ENCODE measurements at regions not wholly inside any gene's neighbourhood (a gene's known extent, or its start where the extent isn't known, plus 50 kb on each side); places are given as distances from the start of the nearest gene placed in this dataset.
"Not testable (repeated sequence)": the region's sequence is repeated elsewhere in the genome, so short reads cannot be mapped to it uniquely, and the experiment has no call there.

- H3K4me2 ChIP-seq (ENCODE audit: unreplicated experiment): peak overlapping the region; percentile 67
- 28 to 29% methylated on average over 32 to 34 of the region's 34 CpGs for WGBS, 2 experiments (ENCODE audit: low coverage in 1 of 2, low lambda C conversion rate in 2 of 2, missing lambda C conversion rate in 2 of 2)
- no peaks in the 10 kb centered on the region for H4K20me1 ChIP-seq (ENCODE audit: insufficient read depth)
- H3K36me3 ChIP-seq (ENCODE audit: low read depth): no peaks in the 10 kb centered on the region
- no peak overlapping the region for H3K9ac ChIP-seq
- H3F3A ChIP-seq (ENCODE audit: insufficient read depth): no peaks in the 10 kb centered on the region
- TF ChIP-seq EZH2 (IDR thresholded peaks at IDR 0.05; ENCODE audit: insufficient read depth, poor library complexity, severe bottlenecking) (peak; percentile 68), EZH2phosphoT487 (IDR thresholded peaks at IDR 0.05; ENCODE audit: insufficient read depth, low read depth) (no peak)
- H3K9me3 ChIP-seq (ENCODE audit: low read depth): no peaks in the 10 kb centered on the region
- no peaks in the 10 kb centered on the region for H3K4me1 ChIP-seq (ENCODE audit: insufficient read depth)
- in situ Hi-C loops (cut with MboI): no loop called here
- no peaks in the 10 kb centered on the region for H3K79me2 ChIP-seq (ENCODE audit: insufficient read depth)
- DNase-seq: peak; percentile 65
- H3K4me3 ChIP-seq: peak overlapping the region; percentile 44; the same call in 1 of the 2 replicates
- H3K27me3 ChIP-seq (replicated peaks; ENCODE audit: insufficient read depth): peaks cover 30% of the 10 kb centered on the region
- H3K9me2 ChIP-seq (ENCODE audit: insufficient read depth): no peaks in the 10 kb centered on the region
- no peak overlapping the region for H3K27ac ChIP-seq
- peak overlapping the region; percentile 76 for H2AFZ ChIP-seq
These were observed 445.4 kb upstream of the DEFB115 start for GRCh38 chr20:30811885-30812671.

- Histone ChIP-seq H3F3A (ENCODE audit: insufficient read depth) (no peaks in the 10 kb centered on the region), H3K4me2 (ENCODE audit: unreplicated experiment) (no peak overlapping the region), H3K9me2 (ENCODE audit: insufficient read depth) (no peaks in the 10 kb centered on the region), H3K4me1 (ENCODE audit: insufficient read depth) (no peaks in the 10 kb centered on the region), H3K79me2 (ENCODE audit: insufficient read depth) (no peaks in the 10 kb centered on the region), H3K27me3 (replicated peaks; ENCODE audit: insufficient read depth) (peaks cover 32% of the 10 kb centered on the region), H2AFZ (peak overlapping the region; percentile 5; the same call in 1 of the 2 replicates), H4K20me1 (ENCODE audit: insufficient read depth) (no peaks in the 10 kb centered on the region), H3K4me3 (no peak overlapping the region), H3K27ac (no peak overlapping the region), H3K9me3 (ENCODE audit: low read depth) (no peaks in the 10 kb centered on the region), H3K36me3 (ENCODE audit: low read depth) (no peaks in the 10 kb centered on the region), H3K9ac (no peak overlapping the region)
- 41 to 42% methylated on average over 27 of the region's 27 CpGs for WGBS, 2 experiments (ENCODE audit: low coverage in 1 of 2, low lambda C conversion rate in 2 of 2, missing lambda C conversion rate in 2 of 2)
- in situ Hi-C loops (cut with MboI): no loop called here
- DNase-seq: no peak
- no peak for TF ChIP-seq EZH2 (IDR thresholded peaks at IDR 0.05; ENCODE audit: insufficient read depth, poor library complexity, severe bottlenecking)
- no peak for TF ChIP-seq EZH2phosphoT487 (IDR thresholded peaks at IDR 0.05; ENCODE audit: insufficient read depth, low read depth)
These were observed 444.6 kb upstream of the DEFB115 start for GRCh38 chr20:30812739-30813411.

GRCh38 chr20:30813412-30814311, 443.8 kb upstream of the DEFB115 start:
- H3K27me3 ChIP-seq (replicated peaks; ENCODE audit: insufficient read depth): peaks cover 32% of the 10 kb centered on the region
- H3K9me3 ChIP-seq (ENCODE audit: low read depth); H4K20me1 ChIP-seq (ENCODE audit: insufficient read depth); H3K9ac ChIP-seq; H3K27ac ChIP-seq; H3F3A ChIP-seq (ENCODE audit: insufficient read depth); H3K36me3 ChIP-seq (ENCODE audit: low read depth); H3K4me1 ChIP-seq (ENCODE audit: insufficient read depth); in situ Hi-C loops (cut with MboI); H3K4me2 ChIP-seq (ENCODE audit: unreplicated experiment); H3K79me2 ChIP-seq (ENCODE audit: insufficient read depth); DNase-seq; H3K9me2 ChIP-seq (ENCODE audit: insufficient read depth); H3K4me3 ChIP-seq: not testable (repeated sequence)
- peak overlapping the region; percentile 5; the same call in 1 of the 2 replicates for H2AFZ ChIP-seq
- WGBS, 2 experiments (ENCODE audit: low coverage in 1 of 2, low lambda C conversion rate in 2 of 2, missing lambda C conversion rate in 2 of 2): 38 to 41% methylated on average over 53 of the region's 53 CpGs

- H3K27ac ChIP-seq; H3K4me1 ChIP-seq (ENCODE audit: insufficient read depth); H3F3A ChIP-seq (ENCODE audit: insufficient read depth); DNase-seq; H3K4me2 ChIP-seq (ENCODE audit: unreplicated experiment); H4K20me1 ChIP-seq (ENCODE audit: insufficient read depth); H3K79me2 ChIP-seq (ENCODE audit: insufficient read depth); H3K9ac ChIP-seq; H3K9me3 ChIP-seq (ENCODE audit: low read depth); H3K9me2 ChIP-seq (ENCODE audit: insufficient read depth); H2AFZ ChIP-seq; in situ Hi-C loops (cut with MboI); H3K36me3 ChIP-seq (ENCODE audit: low read depth); H3K4me3 ChIP-seq: not testable (repeated sequence)
- WGBS, 2 experiments (ENCODE audit: low coverage in 1 of 2, low lambda C conversion rate in 2 of 2, missing lambda C conversion rate in 2 of 2): 39 to 42% methylated on average over 24 of the region's 24 CpGs
- H3K27me3 ChIP-seq (replicated peaks; ENCODE audit: insufficient read depth): peaks cover 32% of the 10 kb centered on the region
These were observed 443.2 kb upstream of the DEFB115 start for GRCh38 chr20:30814312-30814639.

GRCh38 chr20:30815027-30815576, 442.4 kb upstream of the DEFB115 start:
- not testable (repeated sequence) for H3K9me2 ChIP-seq (ENCODE audit: insufficient read depth); DNase-seq
- H3K27me3 ChIP-seq (replicated peaks; ENCODE audit: insufficient read depth): peaks cover 32% of the 10 kb centered on the region

More at GRCh38 chr20:30815027-30815576, 442.4 kb upstream of the DEFB115 start:
- H3K36me3 ChIP-seq (ENCODE audit: low read depth); H3K9me3 ChIP-seq (ENCODE audit: low read depth); H3K4me3 ChIP-seq; H3K9ac ChIP-seq; H3F3A ChIP-seq (ENCODE audit: insufficient read depth); in situ Hi-C loops (cut with MboI); H3K4me2 ChIP-seq (ENCODE audit: unreplicated experiment); H4K20me1 ChIP-seq (ENCODE audit: insufficient read depth); H2AFZ ChIP-seq; H3K4me1 ChIP-seq (ENCODE audit: insufficient read depth); H3K27ac ChIP-seq; H3K79me2 ChIP-seq (ENCODE audit: insufficient read depth): not testable (repeated sequence)
- WGBS, 2 experiments (ENCODE audit: low coverage in 1 of 2, low lambda C conversion rate in 2 of 2, missing lambda C conversion rate in 2 of 2): 39 to 47% methylated on average over 13 of the region's 13 CpGs
